ENCODE measurements at regions not wholly inside any gene's neighbourhood (a gene's known extent, or its start where the extent isn't known, plus 50 kb on each side); places are given as distances from the start of the nearest gene placed in this dataset.

- TF ChIP-seq CTCF (IDR thresholded peaks at IDR 0.05) (no peak), POLR2A (IDR thresholded peaks at IDR 0.05) (no peak)
Measured at GRCh38 chr9:13437866-13438265, 158.4 kb upstream of the MPDZ start.

All from Peyer's patch (tissue), 4 donors.